ENCODE measurements at regions not wholly inside any gene's neighbourhood (a gene's known extent, or its start where the extent isn't known, plus 50 kb on each side); places are given as distances from the start of the nearest gene placed in this dataset.

GRCh38 chr18:22355598-22355997 is 62.1 kb downstream of the CTAGE1 start:
- no peaks in the 10 kb centered on the region for H3K4me1 ChIP-seq (ENCODE audit: control insufficient read depth, insufficient read depth, low read length)
- no peaks in the 10 kb centered on the region for H3K27me3 ChIP-seq (ENCODE audit: control insufficient read depth, insufficient read depth, low read length)
- H3K9ac ChIP-seq (ENCODE audit: low read length), result no peak overlapping the region
- no peaks in the 10 kb centered on the region for H3K36me3 ChIP-seq (ENCODE audit: control insufficient read depth, insufficient read depth, low read length)
- no peak overlapping the region for H3K4me3 ChIP-seq (ENCODE audit: low read length)
- H3K27ac ChIP-seq (ENCODE audit: low read depth, low read length), result no peak overlapping the region

GRCh38 chr18:22355069-22355468 is 62.6 kb downstream of the CTAGE1 start:
- Histone ChIP-seq H3K27ac (ENCODE audit: low read depth, low read length) (no peak overlapping the region), H3K36me3 (ENCODE audit: control insufficient read depth, insufficient read depth, low read length) (no peaks in the 10 kb centered on the region), H3K4me1 (ENCODE audit: control insufficient read depth, insufficient read depth, low read length) (no peaks in the 10 kb centered on the region), H3K27me3 (ENCODE audit: control insufficient read depth, insufficient read depth, low read length) (no peaks in the 10 kb centered on the region), H3K9ac (ENCODE audit: low read length) (no peak overlapping the region), H3K4me3 (ENCODE audit: low read length) (no peak overlapping the region)

GRCh38 chr18:22349966-22350365 is 67.7 kb downstream of the CTAGE1 start:
- Histone ChIP-seq H3K4me1 (ENCODE audit: control insufficient read depth, insufficient read depth, low read length) (no peaks in the 10 kb centered on the region), H3K27ac (ENCODE audit: low read depth, low read length) (no peak overlapping the region)

GRCh38 chr18:22349317-22349898 is 68.3 kb downstream of the CTAGE1 start:
- H3K9ac ChIP-seq (ENCODE audit: low read length), result no peak overlapping the region
- peak overlapping the region; percentile 79 for H3K4me3 ChIP-seq (ENCODE audit: low read length)
- no peaks in the 10 kb centered on the region for H3K27me3 ChIP-seq (ENCODE audit: control insufficient read depth, insufficient read depth, low read length)
- H3K4me1 ChIP-seq (ENCODE audit: control insufficient read depth, insufficient read depth, low read length), result no peaks in the 10 kb centered on the region
- no peak overlapping the region for H3K27ac ChIP-seq (ENCODE audit: low read depth, low read length)
- H3K36me3 ChIP-seq (ENCODE audit: control insufficient read depth, insufficient read depth, low read length), result no peaks in the 10 kb centered on the region

More at GRCh38 chr18:22349966-22350365, 67.7 kb downstream of the CTAGE1 start:
- no peaks in the 10 kb centered on the region for H3K27me3 ChIP-seq (ENCODE audit: control insufficient read depth, insufficient read depth, low read length)
- no peaks in the 10 kb centered on the region for H3K36me3 ChIP-seq (ENCODE audit: control insufficient read depth, insufficient read depth, low read length)
- H3K4me3 ChIP-seq (ENCODE audit: low read length), result no peak overlapping the region
- no peak overlapping the region for H3K9ac ChIP-seq (ENCODE audit: low read length)

GRCh38 chr18:22348521-22349316 is 69.0 kb downstream of the CTAGE1 start:
- Histone ChIP-seq H3K27me3 (ENCODE audit: control insufficient read depth, insufficient read depth, low read length) (no peaks in the 10 kb centered on the region), H3K4me3 (ENCODE audit: low read length) (peak overlapping the region; percentile 79), H3K4me1 (ENCODE audit: control insufficient read depth, insufficient read depth, low read length) (no peaks in the 10 kb centered on the region), H3K9ac (ENCODE audit: low read length) (peak overlapping the region; percentile 13), H3K27ac (ENCODE audit: low read depth, low read length) (no peak overlapping the region), H3K36me3 (ENCODE audit: control insufficient read depth, insufficient read depth, low read length) (no peaks in the 10 kb centered on the region)

GRCh38 chr18:22347606-22348511 is 69.9 kb downstream of the CTAGE1 start:
- H3K27ac ChIP-seq (ENCODE audit: low read depth, low read length), result no peak overlapping the region
- no peaks in the 10 kb centered on the region for H3K4me1 ChIP-seq (ENCODE audit: control insufficient read depth, insufficient read depth, low read length)
- peak overlapping the region; percentile 13 for H3K9ac ChIP-seq (ENCODE audit: low read length)
- no peaks in the 10 kb centered on the region for H3K27me3 ChIP-seq (ENCODE audit: control insufficient read depth, insufficient read depth, low read length)
- no peaks in the 10 kb centered on the region for H3K36me3 ChIP-seq (ENCODE audit: control insufficient read depth, insufficient read depth, low read length)
- peak overlapping the region; percentile 79 for H3K4me3 ChIP-seq (ENCODE audit: low read length)

- Histone ChIP-seq H3K27ac (ENCODE audit: low read depth, low read length) (no peak overlapping the region), H3K27me3 (ENCODE audit: control insufficient read depth, insufficient read depth, low read length) (no peaks in the 10 kb centered on the region), H3K4me3 (ENCODE audit: low read length) (peak overlapping the region; percentile 28), H3K9ac (ENCODE audit: low read length) (no peak overlapping the region), H3K4me1 (ENCODE audit: control insufficient read depth, insufficient read depth, low read length) (no peaks in the 10 kb centered on the region), H3K36me3 (ENCODE audit: control insufficient read depth, insufficient read depth, low read length) (no peaks in the 10 kb centered on the region)
Measured at GRCh38 chr18:22346953-22347605, 70.6 kb downstream of the CTAGE1 start.

- Histone ChIP-seq H3K27ac (ENCODE audit: low read depth, low read length) (no peak overlapping the region), H3K27me3 (ENCODE audit: control insufficient read depth, insufficient read depth, low read length) (no peaks in the 10 kb centered on the region), H3K4me1 (ENCODE audit: control insufficient read depth, insufficient read depth, low read length) (no peaks in the 10 kb centered on the region), H3K9ac (ENCODE audit: low read length) (no peak overlapping the region), H3K4me3 (ENCODE audit: low read length) (peak overlapping the region; percentile 28), H3K36me3 (ENCODE audit: control insufficient read depth, insufficient read depth, low read length) (no peaks in the 10 kb centered on the region)
Measured at GRCh38 chr18:22346401-22346952, 71.2 kb downstream of the CTAGE1 start.

- Histone ChIP-seq H3K36me3 (ENCODE audit: control insufficient read depth, insufficient read depth, low read length) (no peaks in the 10 kb centered on the region), H3K9ac (ENCODE audit: low read length) (no peak overlapping the region), H3K4me3 (ENCODE audit: low read length) (no peak overlapping the region), H3K27ac (ENCODE audit: low read depth, low read length) (no peak overlapping the region), H3K4me1 (ENCODE audit: control insufficient read depth, insufficient read depth, low read length) (no peaks in the 10 kb centered on the region), H3K27me3 (ENCODE audit: control insufficient read depth, insufficient read depth, low read length) (no peaks in the 10 kb centered on the region)
Measured at GRCh38 chr18:22345718-22346117, 72.0 kb downstream of the CTAGE1 start.

- no peaks in the 10 kb centered on the region for H3K4me1 ChIP-seq (ENCODE audit: control insufficient read depth, insufficient read depth, low read length)
- no peak overlapping the region for H3K9ac ChIP-seq (ENCODE audit: low read length)
- H3K36me3 ChIP-seq (ENCODE audit: control insufficient read depth, insufficient read depth, low read length), result no peaks in the 10 kb centered on the region
- no peaks in the 10 kb centered on the region for H3K27me3 ChIP-seq (ENCODE audit: control insufficient read depth, insufficient read depth, low read length)
- no peak overlapping the region for H3K4me3 ChIP-seq (ENCODE audit: low read length)
- H3K27ac ChIP-seq (ENCODE audit: low read depth, low read length), result no peak overlapping the region
Measured at GRCh38 chr18:22344908-22345670, 72.6 kb downstream of the CTAGE1 start.

GRCh38 chr18:22344445-22344844 is 73.3 kb downstream of the CTAGE1 start:
- no peaks in the 10 kb centered on the region for H3K36me3 ChIP-seq (ENCODE audit: control insufficient read depth, insufficient read depth, low read length)
- H3K27me3 ChIP-seq (ENCODE audit: control insufficient read depth, insufficient read depth, low read length), result no peaks in the 10 kb centered on the region
- no peaks in the 10 kb centered on the region for H3K4me1 ChIP-seq (ENCODE audit: control insufficient read depth, insufficient read depth, low read length)
- H3K27ac ChIP-seq (ENCODE audit: low read depth, low read length), result no peak overlapping the region
- no peak overlapping the region for H3K9ac ChIP-seq (ENCODE audit: low read length)
- H3K4me3 ChIP-seq (ENCODE audit: low read length), result no peak overlapping the region
